H1 (cell line): ENCODE measurements at regions not wholly inside any gene's neighbourhood (a gene's known extent, or its start where the extent isn't known, plus 50 kb on each side); places are given as distances from the start of the nearest gene placed in this dataset.

Experiments
- CTCF ChIA-PET: fragments of 300-600 bp; sonication (Branson Sonifier 250); formaldehyde crosslinking; loops from one replicate; lab custom pipeline; 2021; ENCODE audit not compliant: partially characterized antibody; lab: Charles Lee
- POLR2A ChIA-PET: fragments of 300-600 bp; sonication (Branson Sonifier 250); formaldehyde crosslinking; loops from one replicate; lab custom pipeline; 2021; ENCODE audit warnings: inconsistent platforms; ENCODE audit not compliant: partially characterized antibody; lab: Charles Lee
- DNase-seq, 2 experiments: peaks; one replicate each; pipeline versions ENCODE4 v3.0.0 to v3.0.0-alpha.2; 2010 to 2022; ENCODE audit warnings: low spot score in 2 of 2, low read depth in 1 of 2, mixed read lengths in 1 of 2
- FAIRE-seq: peaks from 2 replicates; lab custom pipeline; 2011; peaks lifted over from hg19 to GRCh38; lab: Jason Lieb, UNC
- H2AFZ ChIP-seq: 2 replicates; pipeline ENCODE4 v1.8.1; 2012; ENCODE audit warnings: low read length, inconsistent platforms
- H2AK5ac ChIP-seq: 2 replicates; pipeline ENCODE4 v1.6.1; 2013; ENCODE audit warnings: low read depth, low read length
- H2BK120ac ChIP-seq: replicated peaks from 2 replicates; pipeline ENCODE3; 2013; ENCODE audit warnings: low read depth, low read length, inconsistent platforms
- H2BK12ac ChIP-seq: 2 replicates; pipeline ENCODE4 v1.6.1; 2013; ENCODE audit warnings: low read depth, low read length
- H2BK15ac ChIP-seq: 2 replicates; pipeline ENCODE4 v1.6.1; 2013; ENCODE audit warnings: low read length
- H2BK20ac ChIP-seq: 2 replicates; pipeline ENCODE4 v1.6.1; 2013; ENCODE audit warnings: low read length
- H2BK5ac ChIP-seq: 2 replicates; pipeline ENCODE4 v1.6.1; 2013; ENCODE audit warnings: low read depth, low read length
- H3K14ac ChIP-seq: 2 replicates; pipeline ENCODE4 v1.6.1; 2013; ENCODE audit warnings: inconsistent platforms; ENCODE audit not compliant: insufficient read length
- H3K18ac ChIP-seq: 2 replicates; pipeline ENCODE4 v1.6.1; 2013; ENCODE audit warnings: low read length; ENCODE audit errors: extremely low read depth
- H3K23ac ChIP-seq: 2 replicates; pipeline ENCODE4 v1.6.1; 2013; ENCODE audit warnings: inconsistent platforms; ENCODE audit not compliant: insufficient read length
- H3K23me2 ChIP-seq: 2 replicates; pipeline ENCODE4 v1.6.1; 2013; ENCODE audit warnings: low read depth, low read length
- H3K27ac ChIP-seq: 2 replicates; pipeline ENCODE4 v1.6.1; 2011; ENCODE audit warnings: low read depth, low read length, inconsistent platforms
- H3K27me3 ChIP-seq, 4 experiments: replicated peaks in 1 of 4; 1 replicate in 1 of 4; 2 replicates in 3 of 4; pipeline versions ENCODE4 v1.6.1 to v1.8.1; 2011 to 2013; ENCODE audit warnings: low read length in 3 of 4, mild to moderate bottlenecking in 3 of 4, inconsistent platforms in 2 of 4, mixed read lengths in 2 of 4, moderate library complexity in 1 of 4; ENCODE audit not compliant: control insufficient read depth in 3 of 4, insufficient read depth in 3 of 4; ENCODE audit errors: extremely low read depth in 1 of 4
- H3K36me3 ChIP-seq, 4 experiments: 2 replicates each; pipeline versions ENCODE4 v1.6.1 to v1.8.1; 2011 to 2013; ENCODE audit warnings: mild to moderate bottlenecking in 4 of 4, low read length in 3 of 4, moderate library complexity in 2 of 4, control low read depth in 1 of 4, inconsistent platforms in 1 of 4; ENCODE audit not compliant: insufficient read depth in 4 of 4, control insufficient read depth in 2 of 4
- H3K4ac ChIP-seq: replicated peaks from 2 replicates; pipeline ENCODE3; 2013; ENCODE audit warnings: low read length, low read depth, mixed read lengths, inconsistent platforms; ENCODE audit not compliant: insufficient read length
- H3K4me1 ChIP-seq, 4 experiments: replicated peaks in 1 of 4; 1 replicate in 1 of 4; 2 replicates in 3 of 4; pipeline versions ENCODE4 v1.6.1 to v1.8.1; 2011 to 2013; ENCODE audit warnings: low read length in 3 of 4, inconsistent platforms in 2 of 4, mixed read lengths in 1 of 4; ENCODE audit not compliant: insufficient read depth in 4 of 4, control insufficient read depth in 3 of 4
- H3K4me2 ChIP-seq, 2 experiments: 2 replicates each; pipeline versions ENCODE4 v1.6.1 to v1.8.1; 2011 to 2013; ENCODE audit warnings: low read depth in 2 of 2, low read length in 2 of 2, control low read depth in 1 of 2, inconsistent platforms in 1 of 2, mild to moderate bottlenecking in 1 of 2; ENCODE audit not compliant: insufficient read depth in 1 of 2
- H3K4me3 ChIP-seq, 4 experiments: fragments of 200-600, 300-600 bp in 1 of 4; sonication (generic), shearing (Covaris generic), sonication (Bioruptor Twin) in 1 of 4; 2 replicates each; pipeline versions ENCODE4 v1.5.1 to v1.8.1; 2011 to 2016; ENCODE audit warnings: low read length in 4 of 4, low read depth in 3 of 4, control low read depth in 2 of 4, inconsistent platforms in 2 of 4, mild to moderate bottlenecking in 2 of 4, mixed read lengths in 1 of 4, moderate library complexity in 1 of 4; ENCODE audit not compliant: insufficient read depth in 2 of 4; ENCODE audit errors: extremely low read depth in 1 of 4
- H3K56ac ChIP-seq: replicated peaks from 2 replicates; pipeline ENCODE3; 2013; ENCODE audit warnings: low read depth, mild to moderate bottlenecking, mixed read lengths, low read length, inconsistent platforms; ENCODE audit not compliant: insufficient read length
- H3K79me1 ChIP-seq: 2 replicates; pipeline ENCODE4 v1.6.1; 2013; ENCODE audit warnings: low read depth, low read length, control low read depth
- H3K79me2 ChIP-seq, 2 experiments: 2 replicates each; pipeline versions ENCODE4 v1.6.1 to v1.8.1; 2012 to 2013; ENCODE audit warnings: low read length in 2 of 2, mild to moderate bottlenecking in 2 of 2, inconsistent platforms in 1 of 2; ENCODE audit not compliant: insufficient read depth in 2 of 2, control insufficient read depth in 1 of 2
- H3K9ac ChIP-seq, 4 experiments: replicated peaks in 1 of 4; 1 replicate in 1 of 4; 2 replicates in 3 of 4; pipeline versions ENCODE4 v1.6.1 to v1.8.1; 2011 to 2013; ENCODE audit warnings: low read depth in 3 of 4, low read length in 3 of 4, control low read depth in 2 of 4, mild to moderate bottlenecking in 2 of 4, moderate library complexity in 2 of 4, inconsistent platforms in 1 of 4; ENCODE audit errors: extremely low read depth in 1 of 4
- H3K9me3 ChIP-seq, 2 experiments: 2 replicates each; pipeline versions ENCODE4 v1.6.1 to v1.8.1; 2012 to 2013; ENCODE audit warnings: mild to moderate bottlenecking in 2 of 2, moderate library complexity in 2 of 2, control low read depth in 1 of 2, inconsistent platforms in 1 of 2, low read depth in 1 of 2, low read length in 1 of 2, mixed read lengths in 1 of 2; ENCODE audit not compliant: insufficient read depth in 2 of 2
- H4K20me1 ChIP-seq, 2 experiments: replicated peaks in 1 of 2; 2 replicates each; pipeline versions ENCODE3 to v1.8.1; 2011 to 2013; ENCODE audit warnings: inconsistent platforms in 2 of 2, low read length in 2 of 2, mild to moderate bottlenecking in 1 of 2; ENCODE audit not compliant: insufficient read depth in 2 of 2, control insufficient read depth in 1 of 2
- H4K5ac ChIP-seq: 2 replicates; pipeline ENCODE4 v1.6.1; 2013; ENCODE audit warnings: low read length, low read depth, mixed read lengths, inconsistent platforms; ENCODE audit not compliant: insufficient read length
- H4K8ac ChIP-seq: 2 replicates; pipeline ENCODE4 v1.8.0; 2013; ENCODE audit warnings: mild to moderate bottlenecking, moderate library complexity, low read length, inconsistent platforms; ENCODE audit not compliant: insufficient read depth; ENCODE audit errors: extremely low read depth
- H4K91ac ChIP-seq: replicated peaks from 2 replicates; pipeline ENCODE3; 2013; ENCODE audit warnings: low read length, mixed read lengths, inconsistent platforms; ENCODE audit not compliant: insufficient read length
- BACH1 ChIP-seq: IDR thresholded peaks from 2 replicates; pipeline ENCODE4 v1.6.1; 2012; ENCODE audit warnings: low read length, improper control_type of control experiment
- CEBPB ChIP-seq: IDR thresholded peaks from 2 replicates; pipeline ENCODE4 v1.6.1; 2012; ENCODE audit warnings: low read depth, low read length
- CHD1 ChIP-seq: IDR thresholded peaks from 2 replicates; pipeline ENCODE4 v1.6.1; 2012; ENCODE audit warnings: low read depth, low read length, improper control_type of control experiment
- EP300 ChIP-seq, 2 experiments: IDR thresholded peaks; 1 replicate in 1 of 2; 2 replicates in 1 of 2; pipeline ENCODE4 v1.6.1; 2011 to 2012; ENCODE audit warnings: low read depth in 2 of 2, low read length in 2 of 2, mild to moderate bottlenecking in 2 of 2, borderline replicate concordance in 1 of 2, inconsistent platforms in 1 of 2, moderate library complexity in 1 of 2
- HDAC2 ChIP-seq, 2 experiments: fragments of 300-600 bp in 1 of 2; sonication (generic) in 1 of 2; IDR thresholded peaks; 2 replicates each; pipeline ENCODE4 v1.6.1; 2011 to 2012; ENCODE audit warnings: low read depth in 2 of 2, low read length in 2 of 2, mild to moderate bottlenecking in 2 of 2, moderate library complexity in 2 of 2, borderline replicate concordance in 1 of 2, inconsistent platforms in 1 of 2
- MAFK ChIP-seq: IDR thresholded peaks from 2 replicates; pipeline ENCODE4 v1.6.1; 2012; ENCODE audit warnings: low read depth, mild to moderate bottlenecking, improper control_type of control experiment, low read length
- NANOG ChIP-seq: IDR thresholded peaks from 2 replicates; pipeline ENCODE4 v1.6.1; 2011; ENCODE audit warnings: low read length, low read depth, mild to moderate bottlenecking, inconsistent platforms; ENCODE audit not compliant: insufficient read depth, poor library complexity, severe bottlenecking
- POLR2AphosphoS5 ChIP-seq: IDR thresholded peaks from 2 replicates; pipeline ENCODE4 v1.6.1; 2011; ENCODE audit warnings: low read depth, low read length
- RNF2 ChIP-seq: fragments of 200-900, 300-1000 bp; sonication (generic); IDR thresholded peaks from 2 replicates; pipeline ENCODE4 v1.7.1; 2016; ENCODE audit warnings: borderline replicate concordance, low read depth, mild to moderate bottlenecking, antibody characterized with exemption, low read length; ENCODE audit not compliant: poor library complexity, severe bottlenecking; ENCODE audit errors: missing control alignments
- TBP ChIP-seq: IDR thresholded peaks from 2 replicates; pipeline ENCODE4 v1.6.1; 2011; ENCODE audit warnings: low read depth, low read length, improper control_type of control experiment
- ZNF274 ChIP-seq: IDR thresholded peaks from 2 replicates; pipeline ENCODE4 v1.7.0; 2012; ENCODE audit warnings: low read length, borderline replicate concordance; ENCODE audit errors: extremely low read depth
- TF ChIP-seq, protein P1 (sequence below): IDR thresholded peaks from 2 replicates; pipeline ENCODE4 v1.6.1; 2012; ENCODE audit warnings: inconsistent platforms
- TF ChIP-seq, protein P2 (sequence below): IDR thresholded peaks from 2 replicates; pipeline ENCODE4 v1.6.1; 2012; ENCODE audit warnings: low read length, inconsistent platforms

DNA sequence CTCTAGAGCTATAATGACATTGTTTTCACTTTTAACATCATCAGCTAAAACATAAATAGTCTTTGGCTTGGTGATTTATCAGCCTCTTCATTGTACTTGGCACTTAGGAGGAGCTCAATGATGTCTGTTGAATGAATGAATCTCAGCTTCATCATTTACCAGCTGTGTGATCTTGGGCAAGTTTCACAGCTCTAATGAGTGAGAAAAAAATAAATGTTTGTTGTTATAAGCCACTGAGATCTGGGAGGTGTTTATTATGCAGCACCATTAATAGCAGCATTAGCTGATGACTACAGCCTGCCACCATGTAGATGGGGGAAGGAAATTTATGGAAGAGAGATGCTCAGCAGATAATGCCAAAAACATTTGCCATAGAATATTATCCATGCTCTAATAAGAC is 63.6 kb upstream of the C1QTNF7 start:
- ChIA-PET POLR2A (no interaction called here), CTCF (interaction anchor here (0.6 to 3.9 kb wide), 3 partner anchors 32 to 1075 kb away, joined by 3 to 14 read pairs (median 3); no protein-coding TSS in a partner anchor)
- Histone ChIP-seq H2BK12ac (no peak overlapping the region), H3K9ac (no peak overlapping the region), H4K20me1 (no peaks in the 10 kb centered on the region), H3K4me1 (no peaks in the 10 kb centered on the region), H3K27me3 (no peaks in the 10 kb centered on the region), H2AK5ac (no peak overlapping the region), H3K14ac (no peak overlapping the region), H3K4ac (no peak overlapping the region), H3K18ac (no peak overlapping the region), H3K23me2 (no peaks in the 10 kb centered on the region), H2BK5ac (no peak overlapping the region), H3K9me3 (no peaks in the 10 kb centered on the region), H2BK120ac (no peak overlapping the region), H3K79me1 (no peaks in the 10 kb centered on the region), H2AFZ (no peak overlapping the region), H3K79me2 (no peaks in the 10 kb centered on the region), H3K4me2 (no peak overlapping the region), H4K8ac (no peak overlapping the region), H3K56ac (no peak overlapping the region), H4K5ac (no peak overlapping the region), H2BK15ac (no peak overlapping the region), H3K4me3 (no peak overlapping the region), H3K27ac (no peak overlapping the region), H3K23ac (no peak overlapping the region), H3K36me3 (no peaks in the 10 kb centered on the region), H4K91ac (no peak overlapping the region), H2BK20ac (no peak overlapping the region)
- DNase-seq (no peak), FAIRE-seq (no peak)
- TF ChIP-seq BACH1 (no peak), TBP (no peak), CEBPB (no peak), HDAC2 (IDR thresholded peaks at IDR 0.05; ENCODE audit: borderline replicate concordance in 1 of 2, low read depth in 2 of 2, low read length in 2 of 2) (no peak), RNF2 (no peak), EP300 (IDR thresholded peaks at IDR 0.05; ENCODE audit: borderline replicate concordance in 1 of 2, low read depth in 2 of 2, low read length in 2 of 2) (no peak), NANOG (no peak), CHD1 (no peak), MAFK (no peak), POLR2AphosphoS5 (no peak), ZNF274 (no peak)
- TF ChIP-seq, protein P1, sequence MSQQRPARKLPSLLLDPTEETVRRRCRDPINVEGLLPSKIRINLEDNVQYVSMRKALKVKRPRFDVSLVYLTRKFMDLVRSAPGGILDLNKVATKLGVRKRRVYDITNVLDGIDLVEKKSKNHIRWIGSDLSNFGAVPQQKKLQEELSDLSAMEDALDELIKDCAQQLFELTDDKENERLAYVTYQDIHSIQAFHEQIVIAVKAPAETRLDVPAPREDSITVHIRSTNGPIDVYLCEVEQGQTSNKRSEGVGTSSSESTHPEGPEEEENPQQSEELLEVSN: no peak
- TF ChIP-seq, protein P2, sequence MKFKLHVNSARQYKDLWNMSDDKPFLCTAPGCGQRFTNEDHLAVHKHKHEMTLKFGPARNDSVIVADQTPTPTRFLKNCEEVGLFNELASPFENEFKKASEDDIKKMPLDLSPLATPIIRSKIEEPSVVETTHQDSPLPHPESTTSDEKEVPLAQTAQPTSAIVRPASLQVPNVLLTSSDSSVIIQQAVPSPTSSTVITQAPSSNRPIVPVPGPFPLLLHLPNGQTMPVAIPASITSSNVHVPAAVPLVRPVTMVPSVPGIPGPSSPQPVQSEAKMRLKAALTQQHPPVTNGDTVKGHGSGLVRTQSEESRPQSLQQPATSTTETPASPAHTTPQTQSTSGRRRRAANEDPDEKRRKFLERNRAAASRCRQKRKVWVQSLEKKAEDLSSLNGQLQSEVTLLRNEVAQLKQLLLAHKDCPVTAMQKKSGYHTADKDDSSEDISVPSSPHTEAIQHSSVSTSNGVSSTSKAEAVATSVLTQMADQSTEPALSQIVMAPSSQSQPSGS: no peak
